ENCODE measurements at regions not wholly inside any gene's neighbourhood (a gene's known extent, or its start where the extent isn't known, plus 50 kb on each side); places are given as distances from the start of the nearest gene placed in this dataset.
"Not testable (repeated sequence)": the region's sequence is repeated elsewhere in the genome, so short reads cannot be mapped to it uniquely, and the experiment has no call there.

DNA sequence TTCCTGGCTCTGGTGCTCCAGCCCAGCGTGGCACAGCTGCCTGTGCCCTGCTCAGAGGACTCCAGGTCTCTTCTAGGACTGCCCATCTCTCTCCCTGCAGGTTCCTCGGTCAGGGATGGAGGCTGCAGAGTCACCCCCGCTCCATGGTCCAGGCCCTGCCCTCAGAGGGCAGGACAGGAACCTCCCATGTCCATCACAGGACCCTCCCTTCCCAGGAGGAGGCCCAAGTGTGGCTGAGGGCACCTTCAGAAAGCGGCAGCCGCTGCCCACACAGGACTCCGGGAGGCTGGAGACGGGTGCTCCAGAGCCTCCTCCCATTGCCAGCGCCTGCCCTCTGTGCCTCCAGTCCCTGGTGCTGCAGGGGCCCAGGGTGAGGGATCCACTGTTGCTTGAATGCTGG, 291.5 kb downstream of the ADGRD1 start:
- H2AFZ ChIP-seq (ENCODE audit: low read depth, low read length); DNase-seq (ENCODE audit: extremely low read depth in 1 of 4, low spot score in 3 of 4); H3K4me3 ChIP-seq; H3K79me2 ChIP-seq (ENCODE audit: control insufficient read depth, insufficient read depth, low read length); BruUV-seq (replicated peaks); H3K4me2 ChIP-seq (ENCODE audit: insufficient read depth, low read length); H3K9me1 ChIP-seq (ENCODE audit: control insufficient read depth, insufficient read depth, low read length); H3K27me3 ChIP-seq (ENCODE audit: control insufficient read depth in 2 of 2, insufficient read depth in 2 of 2, low read length in 2 of 2); FAIRE-seq; H4K20me1 ChIP-seq (replicated peaks; ENCODE audit: control insufficient read depth, insufficient read depth, low read length); H3K9ac ChIP-seq (ENCODE audit: insufficient read depth in 1 of 2, low read depth in 2 of 2, low read length in 2 of 2); intact Hi-C loops (cut with micrococcal nuclease); in situ Hi-C loops (cut with MboI); H3K27ac ChIP-seq (ENCODE audit: extremely low read depth, low read depth, low read length); CTCF ChIA-PET (ENCODE audit: low intra/inter-chr PET ratio); POLR2A ChIA-PET; ATAC-seq; H3K36me3 ChIP-seq (ENCODE audit: control insufficient read depth, insufficient read depth, low read length); H3K4me1 ChIP-seq (replicated peaks in 1 of 2; ENCODE audit: control insufficient read depth in 2 of 2, insufficient read depth in 2 of 2, low read length in 2 of 2): not testable (repeated sequence)
- peaks cover 10% of the 10 kb centered on the region for H3K9me3 ChIP-seq (replicated peaks; ENCODE audit: control insufficient read depth, insufficient read depth, low read depth, low read length)
- 61% methylated on average over 5 of the region's 8 CpGs for WGBS (ENCODE audit: insufficient coverage, low coverage, missing lambda C conversion rate)

DNA sequence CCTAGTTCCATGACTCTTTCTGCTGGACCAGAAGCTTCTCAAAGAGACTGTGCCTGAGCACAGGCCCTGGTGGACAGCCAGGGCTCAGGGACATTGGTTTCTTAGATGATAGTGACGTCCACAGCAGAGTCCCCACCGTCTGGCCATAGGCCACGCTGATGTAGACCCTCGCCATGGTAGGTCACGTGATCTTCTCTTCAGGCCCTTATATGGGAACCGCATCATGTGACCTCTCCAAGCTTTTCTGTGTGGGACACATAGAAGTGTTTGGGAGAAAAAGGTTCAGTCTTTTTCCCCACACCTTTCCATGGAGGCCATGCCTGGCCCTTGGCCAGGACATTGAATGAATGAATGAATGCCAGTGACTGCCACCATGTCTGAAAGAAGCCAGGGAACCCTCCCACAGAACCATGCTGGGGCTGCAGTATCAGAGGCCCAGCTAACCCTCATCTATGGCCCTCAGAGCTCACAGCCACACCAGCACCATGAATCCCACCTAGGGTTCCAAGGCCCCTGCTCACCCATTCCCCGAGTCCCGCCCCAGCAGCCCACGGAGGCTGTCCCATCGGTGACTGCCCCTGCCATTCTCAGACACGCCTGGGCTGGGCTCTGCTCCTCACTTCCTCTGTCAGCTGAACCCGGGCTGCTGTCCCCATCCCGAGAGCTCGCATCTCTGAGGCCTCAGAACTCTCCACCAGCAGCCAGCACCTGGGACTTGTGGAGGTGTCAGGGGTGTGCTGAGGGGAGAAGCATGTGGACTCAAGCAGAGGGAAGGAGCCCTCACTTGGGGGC, 292.1 kb downstream of the ADGRD1 start:
- no peak overlapping the region for H3K27ac ChIP-seq (ENCODE audit: extremely low read depth, low read depth, low read length)
- no peak for FAIRE-seq
- ChIA-PET CTCF (ENCODE audit: low intra/inter-chr PET ratio) (no interaction called here), POLR2A (no interaction called here)
- H3K27me3 ChIP-seq (ENCODE audit: control insufficient read depth in 2 of 2, insufficient read depth in 2 of 2, low read length in 2 of 2): no peaks in the 10 kb centered on the region
- H2AFZ ChIP-seq (ENCODE audit: low read depth, low read length): no peak overlapping the region
- no peaks in the 10 kb centered on the region for H3K9me1 ChIP-seq (ENCODE audit: control insufficient read depth, insufficient read depth, low read length)
- no peak overlapping the region for H3K4me2 ChIP-seq (ENCODE audit: insufficient read depth, low read length)
- TF ChIP-seq, protein P1, sequence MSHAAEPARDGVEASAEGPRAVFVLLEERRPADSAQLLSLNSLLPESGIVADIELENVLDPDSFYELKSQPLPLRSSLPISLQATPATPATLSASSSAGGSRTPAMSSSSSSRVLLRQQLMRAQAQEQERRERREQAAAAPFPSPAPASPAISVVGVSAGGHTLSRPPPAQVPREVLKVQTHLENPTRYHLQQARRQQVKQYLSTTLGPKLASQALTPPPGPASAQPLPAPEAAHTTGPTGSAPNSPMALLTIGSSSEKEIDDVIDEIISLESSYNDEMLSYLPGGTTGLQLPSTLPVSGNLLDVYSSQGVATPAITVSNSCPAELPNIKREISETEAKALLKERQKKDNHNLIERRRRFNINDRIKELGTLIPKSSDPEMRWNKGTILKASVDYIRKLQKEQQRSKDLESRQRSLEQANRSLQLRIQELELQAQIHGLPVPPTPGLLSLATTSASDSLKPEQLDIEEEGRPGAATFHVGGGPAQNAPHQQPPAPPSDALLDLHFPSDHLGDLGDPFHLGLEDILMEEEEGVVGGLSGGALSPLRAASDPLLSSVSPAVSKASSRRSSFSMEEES (CRISPR knock-in tag; IDR thresholded peaks at IDR 0.05): peak; percentile 89
- TF ChIP-seq, protein P2, sequence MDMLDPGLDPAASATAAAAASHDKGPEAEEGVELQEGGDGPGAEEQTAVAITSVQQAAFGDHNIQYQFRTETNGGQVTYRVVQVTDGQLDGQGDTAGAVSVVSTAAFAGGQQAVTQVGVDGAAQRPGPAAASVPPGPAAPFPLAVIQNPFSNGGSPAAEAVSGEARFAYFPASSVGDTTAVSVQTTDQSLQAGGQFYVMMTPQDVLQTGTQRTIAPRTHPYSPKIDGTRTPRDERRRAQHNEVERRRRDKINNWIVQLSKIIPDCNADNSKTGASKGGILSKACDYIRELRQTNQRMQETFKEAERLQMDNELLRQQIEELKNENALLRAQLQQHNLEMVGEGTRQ (CRISPR knock-in tag; IDR thresholded peaks at IDR 0.05): peak; percentile 55
- TF ChIP-seq RNF2 (IDR thresholded peaks at IDR 0.05) (no peak), RAD51 (IDR thresholded peaks at IDR 0.05; ENCODE audit: borderline replicate concordance, low read depth) (peak; percentile 70), NR3C1 (CRISPR knock-in tag; IDR thresholded peaks at IDR 0.05) (no peak)
- TF ChIP-seq, protein P3, sequence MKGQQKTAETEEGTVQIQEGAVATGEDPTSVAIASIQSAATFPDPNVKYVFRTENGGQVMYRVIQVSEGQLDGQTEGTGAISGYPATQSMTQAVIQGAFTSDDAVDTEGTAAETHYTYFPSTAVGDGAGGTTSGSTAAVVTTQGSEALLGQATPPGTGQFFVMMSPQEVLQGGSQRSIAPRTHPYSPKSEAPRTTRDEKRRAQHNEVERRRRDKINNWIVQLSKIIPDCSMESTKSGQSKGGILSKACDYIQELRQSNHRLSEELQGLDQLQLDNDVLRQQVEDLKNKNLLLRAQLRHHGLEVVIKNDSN (CRISPR knock-in tag; IDR thresholded peaks at IDR 0.05): peak; percentile 61; the same call in 1 of the 2 replicates
- WGBS (ENCODE audit: insufficient coverage, low coverage, missing lambda C conversion rate): 58% methylated on average over 12 of the region's 14 CpGs
- H3K4me1 ChIP-seq (replicated peaks in 1 of 2; ENCODE audit: control insufficient read depth in 2 of 2, insufficient read depth in 2 of 2, low read length in 2 of 2): peaks cover 5 to 7% of the 10 kb centered on the region in 2 experiments; a peak in 3 of 5 replicates
- H4K20me1 ChIP-seq (replicated peaks; ENCODE audit: control insufficient read depth, insufficient read depth, low read length): no peaks in the 10 kb centered on the region
- peak overlapping the region in 1 of 2 experiments; percentile 37; a peak in 2 of 4 replicates for H3K9ac ChIP-seq (ENCODE audit: insufficient read depth in 1 of 2, low read depth in 2 of 2, low read length in 2 of 2)
- no peak for ATAC-seq
- peaks cover 10% of the 10 kb centered on the region for H3K9me3 ChIP-seq (replicated peaks; ENCODE audit: control insufficient read depth, insufficient read depth, low read depth, low read length)
- no peak overlapping the region for H3K4me3 ChIP-seq
- BruUV-seq (replicated peaks): no TSS peak
- intact Hi-C loops (cut with micrococcal nuclease): no loop called here
- DNase-seq (ENCODE audit: extremely low read depth in 1 of 4, low spot score in 3 of 4): no peak
- H3K36me3 ChIP-seq (ENCODE audit: control insufficient read depth, insufficient read depth, low read length): no peaks in the 10 kb centered on the region
- no peaks in the 10 kb centered on the region for H3K79me2 ChIP-seq (ENCODE audit: control insufficient read depth, insufficient read depth, low read length)
- in situ Hi-C loops (cut with MboI): no loop called here
